HG03460 (cell line): ENCODE measurements at regions not wholly inside any gene's neighbourhood (a gene's known extent, or its start where the extent isn't known, plus 50 kb on each side); places are given as distances from the start of the nearest gene placed in this dataset.
"Not testable (repeated sequence)": the region's sequence is repeated elsewhere in the genome, so short reads cannot be mapped to it uniquely, and the experiment has no call there.

Source experiments
- ATAC-seq: cut with Tn5 transposase; IDR thresholded peaks from one replicate; pipeline ENCODE4 v1.9.1; 2021; ENCODE audit not compliant: unreplicated experiment

DNA sequence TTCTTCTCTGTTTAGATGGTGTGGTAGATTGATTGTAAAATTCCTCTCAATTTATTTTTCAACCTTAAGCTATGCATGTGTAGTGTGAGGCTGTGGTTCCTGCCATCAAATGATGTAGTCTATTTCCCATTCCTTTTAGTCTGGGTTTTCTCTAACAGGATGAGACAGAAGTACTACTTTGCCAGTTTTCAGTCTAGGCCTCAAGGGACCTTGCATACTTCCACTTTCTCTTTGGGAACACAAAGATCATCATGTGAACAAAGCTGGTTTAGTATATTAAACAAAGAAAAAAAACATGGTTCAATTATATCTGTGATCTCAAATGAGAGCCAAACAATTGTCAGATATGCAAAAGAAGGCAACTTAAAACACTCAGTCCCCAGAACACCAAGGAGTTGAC lies 1284.0 kb downstream of the RAPGEF2 start:
- ATAC-seq: no peak

DNA sequence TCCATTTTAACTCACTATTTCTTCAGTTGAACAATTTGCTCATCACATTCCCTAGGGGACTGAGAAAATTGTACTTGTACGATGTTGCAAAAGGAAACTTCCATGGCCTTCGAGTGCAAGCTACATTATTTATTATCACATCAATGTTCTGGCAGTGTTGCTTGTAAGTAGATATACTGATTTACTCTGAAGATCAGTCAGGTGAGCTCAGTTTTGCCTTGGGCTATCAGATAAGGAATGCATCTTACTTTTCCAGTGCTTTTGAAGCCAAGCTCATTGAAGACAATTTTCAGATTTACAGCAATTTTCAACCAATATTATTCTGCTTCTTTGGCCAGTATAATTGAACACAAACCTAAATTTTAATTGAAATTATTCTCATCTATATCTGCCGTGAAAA lies 1296.9 kb downstream of the RAPGEF2 start:
- ATAC-seq: no peak

DNA sequence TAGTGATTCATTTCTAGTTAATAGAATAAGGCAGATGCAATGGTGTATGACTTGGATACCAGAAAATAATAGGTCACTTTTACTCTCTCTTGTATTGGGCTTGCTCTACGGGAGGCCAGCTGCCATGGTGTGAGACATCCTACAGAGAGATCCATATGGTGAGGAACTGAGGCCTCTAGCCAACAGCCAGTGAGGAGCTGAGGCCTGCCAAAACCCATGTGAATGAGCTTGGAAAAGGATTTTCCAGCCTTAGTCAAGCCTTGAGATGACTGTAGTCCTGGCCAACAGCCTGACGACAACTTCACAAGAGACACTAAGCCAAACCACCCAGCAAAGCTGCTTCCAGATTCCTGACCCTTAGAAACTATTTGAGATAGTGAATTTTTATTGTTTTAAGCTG lies 1300.2 kb downstream of the RAPGEF2 start:
- no peak for ATAC-seq

DNA sequence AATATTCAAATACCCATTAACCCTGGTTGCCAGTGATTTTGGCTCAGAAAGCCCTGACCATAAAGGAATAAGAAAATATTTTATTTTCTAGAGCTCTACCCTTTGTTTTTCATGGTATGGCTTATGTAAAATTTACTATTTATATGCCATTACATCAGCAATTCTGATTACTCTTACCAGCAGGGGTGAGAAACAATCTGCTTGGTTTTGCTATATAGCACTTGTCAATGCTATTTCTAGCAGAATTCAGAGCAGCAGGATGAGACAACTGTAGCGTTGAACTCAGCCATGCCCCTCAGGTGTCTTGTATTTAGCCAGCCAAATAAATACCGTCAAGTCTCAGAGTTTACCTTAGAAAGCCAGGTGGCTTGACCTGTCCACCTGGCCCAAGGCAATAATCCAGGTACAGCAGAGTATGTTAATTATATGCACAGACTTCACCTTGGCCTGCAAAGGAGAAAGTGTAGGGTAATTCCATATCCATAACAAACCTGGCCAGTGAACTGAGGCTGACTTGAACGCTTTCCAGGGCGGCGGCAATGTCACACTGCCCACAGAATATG lies 1303.5 kb downstream of the RAPGEF2 start:
- no peak for ATAC-seq

DNA sequence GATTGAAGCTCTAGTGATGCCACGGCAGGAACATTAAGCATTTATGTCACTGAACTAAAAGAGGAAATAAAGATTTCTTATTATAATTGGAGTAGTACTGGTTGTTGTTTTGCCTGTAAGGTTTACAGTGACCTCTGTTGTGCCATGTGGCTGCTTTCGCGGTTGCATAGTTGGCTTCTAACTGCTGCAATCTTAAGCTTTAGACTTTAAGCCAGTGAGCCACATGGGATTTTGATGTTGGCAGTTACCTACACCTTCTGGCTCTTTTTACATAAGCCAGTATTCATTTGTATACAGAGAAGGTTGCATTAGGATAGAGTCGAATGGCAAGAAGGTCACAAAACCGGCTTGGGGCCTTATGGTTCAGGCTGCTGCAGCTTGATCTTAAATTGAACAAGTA lies 1311.6 kb downstream of the RAPGEF2 start:
- no peak for ATAC-seq

DNA sequence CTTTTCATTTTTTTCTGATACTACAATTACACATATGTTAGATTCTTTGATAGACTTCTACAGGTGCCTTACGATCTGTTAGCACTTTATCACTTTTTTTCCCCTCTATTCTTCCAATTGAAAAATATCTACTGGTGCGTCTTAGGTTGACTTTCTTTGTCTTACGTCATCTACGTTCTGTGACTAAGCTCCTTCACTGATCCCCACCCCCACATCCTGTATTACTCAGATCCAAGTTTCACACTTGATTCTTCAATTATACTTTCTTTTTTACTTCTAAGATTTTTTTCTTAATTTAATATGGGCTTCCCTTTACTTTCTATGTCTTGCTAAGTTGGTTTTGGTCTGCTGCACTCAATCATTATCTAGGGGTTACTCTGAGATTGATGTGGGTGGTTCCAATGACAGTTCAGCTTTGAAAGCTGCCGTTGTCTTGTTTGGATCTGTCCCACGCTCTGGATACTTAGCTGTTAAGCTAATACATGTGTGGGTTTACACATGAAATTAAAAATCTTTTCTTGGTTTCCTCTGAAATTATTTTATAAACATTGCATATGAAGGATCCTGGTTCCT lies 1321.1 kb downstream of the RAPGEF2 start:
- no peak for ATAC-seq

DNA sequence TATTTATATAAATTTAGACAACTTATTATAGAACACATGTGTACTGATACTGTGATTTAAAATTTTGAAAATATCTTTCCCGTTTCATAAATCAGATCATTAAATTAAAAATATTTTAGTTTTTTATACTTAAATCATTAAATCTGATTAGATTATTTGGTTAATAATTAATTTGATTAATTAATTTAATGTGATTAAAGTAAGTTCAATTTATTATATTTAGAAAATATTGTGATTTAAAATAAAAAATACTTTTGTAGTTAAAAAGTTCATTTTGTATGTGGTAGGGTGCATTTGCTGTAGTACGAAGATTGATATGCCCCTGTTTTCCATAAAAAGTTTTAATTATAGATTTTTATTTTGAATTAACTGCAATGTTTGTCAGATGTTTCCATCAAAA lies 1323.4 kb downstream of the RAPGEF2 start:
- ATAC-seq: no peak

DNA sequence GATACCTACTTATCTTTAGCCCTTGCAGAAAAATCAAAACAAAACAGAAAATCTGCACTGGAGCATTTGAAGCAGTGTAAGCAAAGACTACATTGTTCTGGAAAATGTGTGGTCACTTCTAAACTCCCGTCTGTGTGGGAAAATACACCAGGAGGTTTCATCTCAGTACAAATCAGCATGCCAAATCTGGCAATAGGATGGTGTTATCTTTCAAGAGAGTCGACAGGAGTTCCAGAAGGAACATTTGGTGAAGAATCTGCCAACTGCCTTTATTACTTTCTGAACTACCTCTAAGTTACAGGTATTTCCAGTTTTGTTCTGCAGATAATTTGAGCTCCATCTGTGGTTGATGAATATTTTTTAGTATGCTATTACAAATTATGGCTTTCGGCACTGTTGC lies 1348.0 kb downstream of the RAPGEF2 start:
- no peak for ATAC-seq

DNA sequence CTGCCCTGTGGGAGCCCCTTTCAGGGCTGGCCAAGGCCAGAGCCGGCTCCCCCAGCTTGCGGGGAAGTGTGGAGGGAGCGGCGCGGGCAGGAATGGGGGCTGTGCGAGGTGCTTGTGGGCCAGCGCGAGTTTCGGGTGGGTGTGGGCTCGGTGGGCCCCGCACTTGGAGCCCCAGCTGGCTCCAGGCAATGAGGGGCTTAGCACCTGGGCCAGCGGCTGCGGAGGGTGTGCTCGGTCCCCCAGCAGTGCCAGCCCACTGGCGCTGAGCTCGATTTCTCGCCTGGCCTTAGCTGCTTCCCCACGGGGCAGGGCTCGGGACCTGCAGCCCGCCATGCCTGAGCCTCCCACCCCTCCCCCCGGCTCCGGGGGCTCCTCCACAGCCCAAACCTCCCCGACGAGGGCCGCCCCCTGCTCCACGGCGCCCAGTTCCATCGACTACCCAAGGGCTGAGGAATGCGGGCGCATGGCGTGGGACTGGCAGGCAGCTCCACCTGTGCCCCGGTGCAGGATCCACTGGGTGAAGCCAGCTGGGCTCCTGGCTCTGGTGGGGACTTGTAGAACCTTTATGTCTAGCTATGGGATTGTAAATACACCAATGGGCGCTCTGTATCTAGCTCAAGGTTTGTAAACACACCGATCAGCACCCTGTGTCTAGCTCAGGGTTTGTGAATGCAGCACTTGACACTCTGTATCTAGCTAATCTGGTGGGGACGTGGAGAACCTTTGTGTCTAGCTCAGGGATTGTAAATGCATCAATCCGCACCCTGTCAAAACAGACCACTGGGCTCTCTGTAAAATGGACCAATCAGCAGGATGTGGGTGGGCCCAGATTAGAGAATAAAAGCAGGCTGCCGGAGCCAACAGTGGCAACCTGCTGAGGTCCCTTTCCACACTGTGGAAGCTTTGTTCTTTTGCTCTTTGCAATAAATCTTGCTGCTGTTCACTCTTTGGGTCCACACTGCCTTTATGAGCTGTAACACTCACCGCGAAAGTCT lies 1379.1 kb downstream of the RAPGEF2 start:
- not testable (repeated sequence) for ATAC-seq

DNA sequence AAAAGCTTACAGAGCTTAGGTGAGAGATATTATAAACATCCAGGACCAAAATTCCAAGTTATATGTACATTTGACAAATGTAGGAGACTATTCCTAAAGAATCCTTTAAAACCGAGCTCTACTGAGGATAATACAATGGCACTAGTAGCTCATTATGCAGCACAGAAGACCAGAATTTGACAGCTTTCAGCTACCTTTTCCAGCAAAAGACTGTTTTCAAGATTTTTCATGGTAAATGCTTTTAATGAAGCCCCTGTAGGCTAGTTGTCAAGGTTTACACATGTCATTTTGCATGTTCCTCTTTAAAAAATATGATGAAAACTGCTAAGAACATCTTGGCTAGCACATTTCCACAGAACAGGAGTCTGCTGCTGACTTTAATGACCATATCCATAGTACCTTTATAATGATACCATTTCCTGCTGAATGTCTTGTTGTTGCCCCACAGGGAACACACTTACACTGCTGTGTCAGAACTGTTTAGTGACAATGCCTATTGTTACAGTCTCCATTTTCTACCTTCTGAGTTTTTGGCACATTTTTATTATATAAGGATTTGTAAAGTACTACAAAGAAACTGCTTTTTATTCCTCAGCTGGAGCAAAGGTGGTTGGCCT lies 1382.3 kb downstream of the RAPGEF2 start:
- no peak for ATAC-seq

DNA sequence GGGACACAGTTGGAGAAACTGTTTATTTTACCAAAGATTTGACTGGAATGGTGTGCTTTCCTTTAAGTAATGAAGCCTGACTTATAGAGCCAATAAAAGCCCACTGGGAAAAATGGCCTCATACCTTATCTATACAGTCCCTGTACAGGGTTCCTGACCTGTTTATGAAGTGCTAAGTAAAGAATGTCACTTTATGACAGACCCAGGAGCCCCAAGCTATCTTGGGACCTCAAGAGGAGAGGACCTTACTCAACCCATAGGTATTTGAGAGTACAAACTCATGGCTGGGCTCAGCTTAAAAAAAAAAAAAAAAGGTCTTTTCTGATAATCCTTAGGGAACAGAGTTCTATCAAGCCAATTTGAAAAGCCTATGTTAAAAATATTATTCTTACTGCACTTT lies 1389.3 kb downstream of the RAPGEF2 start:
- no peak for ATAC-seq

DNA sequence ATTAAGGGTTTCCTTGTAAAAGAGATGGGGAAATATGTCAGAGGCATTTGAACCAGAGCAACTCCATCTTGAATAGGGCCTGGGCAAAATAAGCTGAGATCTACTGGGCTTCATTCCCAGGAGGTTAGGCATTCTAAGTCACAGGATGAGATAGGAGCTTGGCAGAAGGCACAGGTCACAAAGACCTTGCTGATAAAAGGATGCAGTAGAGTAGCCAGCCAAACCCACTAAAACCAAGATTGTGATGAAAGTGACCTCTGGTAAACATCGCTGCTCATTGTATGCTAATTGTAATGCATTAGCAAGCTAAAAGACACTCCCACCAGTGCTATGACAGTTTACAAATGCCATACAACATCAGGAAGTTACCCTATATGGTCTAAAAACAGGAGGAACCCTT lies 1390.3 kb downstream of the RAPGEF2 start:
- ATAC-seq: no peak

DNA sequence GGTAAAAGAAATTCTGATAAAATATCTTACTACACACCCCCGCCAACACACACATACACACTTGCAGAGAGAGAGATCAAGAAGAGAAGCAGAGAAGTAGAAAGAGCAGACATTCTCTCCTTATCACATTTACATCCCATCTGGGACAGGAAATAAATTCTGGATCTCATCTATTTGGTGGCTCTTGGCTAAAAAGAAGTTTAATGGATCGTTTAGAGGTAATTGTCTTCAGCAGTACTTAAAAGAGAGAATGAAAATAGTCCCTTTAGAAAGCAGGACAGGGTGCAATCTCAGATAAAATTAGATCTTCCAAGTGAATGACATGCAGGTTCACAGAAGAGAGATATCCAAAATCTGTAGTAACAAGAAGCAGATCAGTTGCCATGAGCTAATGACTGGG lies 1392.5 kb downstream of the RAPGEF2 start:
- no peak for ATAC-seq

DNA sequence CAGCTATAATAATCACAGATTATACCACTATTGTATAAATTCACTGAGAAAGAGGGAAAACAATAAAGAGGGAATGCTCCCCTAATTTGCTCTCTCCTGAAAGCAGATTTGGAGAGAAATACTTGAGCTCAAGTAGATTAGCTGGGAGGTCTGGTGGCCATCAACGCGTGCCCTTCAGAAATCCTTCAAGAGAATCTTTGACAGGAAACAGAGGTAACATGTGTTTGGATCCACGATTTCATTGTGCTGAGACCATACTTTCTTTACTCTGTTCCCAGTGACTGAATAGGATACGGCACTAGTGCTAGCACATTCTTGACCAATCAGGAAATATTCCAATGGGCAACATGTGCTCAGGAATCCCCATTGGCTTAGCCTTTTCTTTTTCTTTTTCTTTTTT lies 1395.3 kb downstream of the RAPGEF2 start:
- ATAC-seq: no peak

DNA sequence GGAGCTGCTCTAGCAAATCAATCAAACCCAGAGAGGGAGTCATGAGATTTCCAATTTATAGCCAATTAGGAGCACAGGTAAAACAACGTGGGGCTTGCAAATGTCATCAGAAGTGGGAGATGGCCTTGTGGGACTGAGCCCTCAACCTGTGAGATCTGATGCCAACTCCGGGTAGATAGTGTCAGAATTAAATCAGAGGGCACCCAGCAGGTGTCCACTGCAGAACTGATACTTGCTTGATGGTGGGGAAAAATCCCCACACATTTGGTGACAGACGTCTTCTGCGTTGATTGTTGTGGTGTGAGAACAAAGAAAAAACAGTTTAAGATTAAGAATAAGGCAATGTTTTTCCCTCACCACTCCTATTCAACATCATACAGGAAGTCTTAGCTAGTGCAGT lies 1402.8 kb downstream of the RAPGEF2 start:
- no peak for ATAC-seq

DNA sequence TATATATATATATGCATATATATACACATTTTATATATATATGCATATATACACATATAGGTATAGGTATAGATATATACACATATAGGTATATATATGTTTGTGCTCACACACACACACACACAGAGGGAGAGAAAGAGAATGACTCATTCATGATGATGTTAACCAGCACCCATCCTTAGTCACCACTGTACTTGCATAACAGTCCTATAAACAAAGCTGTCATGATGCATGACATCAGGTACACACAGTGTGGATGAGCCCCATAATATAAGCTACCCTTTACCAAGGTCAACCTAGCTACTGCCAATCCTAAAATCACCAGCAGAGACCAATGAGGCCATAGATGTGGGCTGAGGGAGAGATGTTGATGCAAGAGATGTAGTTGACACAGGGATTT lies 1408.0 kb downstream of the RAPGEF2 start:
- no peak for ATAC-seq

DNA sequence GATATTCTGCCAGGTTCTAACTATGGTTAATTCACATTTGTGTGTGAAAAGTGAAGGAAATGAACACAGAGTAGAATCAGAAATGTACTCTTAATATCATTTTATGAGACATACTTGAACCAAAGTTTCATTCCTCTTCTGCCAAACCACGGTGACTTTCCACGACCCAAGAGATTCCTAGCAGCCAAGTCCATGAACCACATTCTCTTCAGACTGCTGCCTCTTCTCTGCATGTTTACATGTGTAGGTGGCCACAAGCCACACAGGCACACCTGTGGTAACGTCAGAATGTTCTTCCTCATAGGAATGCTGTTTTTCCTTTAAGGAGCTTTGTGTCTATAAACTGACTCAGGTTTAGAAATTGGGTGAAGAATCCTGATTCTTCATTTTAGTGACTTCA lies 1411.2 kb downstream of the RAPGEF2 start:
- ATAC-seq: no peak

DNA sequence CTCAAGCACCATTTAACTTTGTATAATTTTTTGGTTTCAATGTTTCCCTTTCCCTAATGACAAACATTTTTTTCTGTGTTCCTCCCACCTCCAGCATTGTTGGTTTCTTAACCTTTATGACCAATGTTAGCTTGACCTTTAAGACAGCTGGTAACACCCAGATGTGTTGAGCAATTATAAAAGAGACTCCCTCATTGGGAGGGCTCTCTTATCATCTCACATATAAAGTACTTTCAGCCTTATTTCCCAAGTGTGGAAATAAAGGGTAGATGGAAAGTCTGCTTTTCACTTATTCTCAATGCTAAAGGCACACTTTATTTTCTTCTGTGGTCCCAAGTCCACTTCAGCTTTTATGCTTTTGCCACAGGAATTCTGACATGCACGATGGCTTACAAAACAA lies 1420.4 kb downstream of the RAPGEF2 start:
- ATAC-seq: no peak

DNA sequence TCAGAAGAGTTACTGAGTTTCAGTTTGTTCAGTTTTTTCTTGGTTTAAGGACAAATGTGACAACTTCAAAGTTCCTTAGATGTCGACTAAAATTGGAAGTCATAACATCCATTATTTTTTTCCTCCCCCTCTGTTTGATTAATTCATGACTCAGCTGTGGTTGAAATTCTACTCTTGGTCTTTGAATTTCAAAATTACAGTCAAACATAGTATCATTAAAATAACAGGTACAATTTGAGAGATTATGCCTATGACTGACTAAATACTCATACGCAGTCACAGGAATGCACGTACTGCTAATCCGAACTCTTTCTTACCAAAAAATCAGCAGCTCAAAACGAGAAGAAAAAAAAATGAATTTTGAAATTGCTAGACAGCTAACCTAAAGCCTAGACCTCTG lies 1434.8 kb downstream of the RAPGEF2 start:
- no peak for ATAC-seq

DNA sequence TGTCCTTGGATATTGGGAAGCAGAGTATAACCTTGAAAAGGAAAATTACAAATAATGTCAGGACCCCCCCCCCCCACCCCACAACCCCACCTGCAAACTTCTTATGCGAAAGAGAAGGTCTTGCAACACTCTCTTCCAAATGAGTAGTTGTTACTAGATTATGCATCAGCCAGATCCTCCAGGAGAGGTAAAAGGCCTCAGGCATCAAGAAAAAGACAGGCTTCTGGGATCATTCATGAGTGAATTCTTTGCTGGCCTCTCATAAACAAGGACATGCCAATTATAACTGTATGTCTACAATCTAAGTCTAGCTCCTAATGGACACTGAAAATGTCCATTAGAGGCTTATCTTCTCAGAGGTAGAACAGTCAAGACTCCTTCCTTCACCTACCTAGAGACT lies 1443.3 kb downstream of the RAPGEF2 start:
- ATAC-seq: no peak

DNA sequence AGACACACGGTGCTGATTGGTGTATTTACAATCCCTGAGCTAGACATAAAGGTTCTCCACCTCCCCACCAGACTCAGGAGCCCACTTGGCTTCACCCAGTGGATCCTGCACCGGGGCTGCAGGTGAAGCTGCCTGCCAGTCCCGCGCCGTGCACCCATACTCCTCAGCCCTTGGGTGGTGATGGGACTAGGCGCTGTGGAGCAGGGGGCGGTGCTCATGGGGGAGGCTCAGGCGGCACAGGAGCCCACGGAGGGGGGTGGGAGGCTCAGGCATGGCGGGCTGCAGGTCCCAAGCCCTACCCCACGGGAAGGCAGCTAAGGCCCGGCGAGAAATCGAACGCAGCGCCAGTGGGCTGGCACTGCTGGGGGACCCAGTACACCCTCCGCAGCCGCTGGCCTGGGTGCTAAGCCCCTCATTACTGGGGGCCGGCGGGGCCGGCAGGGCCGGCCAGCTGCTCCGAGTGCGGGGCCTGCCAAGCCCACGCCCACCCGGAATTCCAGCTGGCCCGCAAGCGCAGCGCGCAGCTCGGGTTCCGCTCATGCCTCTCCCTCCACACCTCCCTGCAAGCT lies 1447.2 kb downstream of the RAPGEF2 start:
- not testable (repeated sequence) for ATAC-seq
